ENCODE measurements at regions not wholly inside any gene's neighbourhood (a gene's known extent, or its start where the extent isn't known, plus 50 kb on each side); places are given as distances from the start of the nearest gene placed in this dataset.

DNA sequence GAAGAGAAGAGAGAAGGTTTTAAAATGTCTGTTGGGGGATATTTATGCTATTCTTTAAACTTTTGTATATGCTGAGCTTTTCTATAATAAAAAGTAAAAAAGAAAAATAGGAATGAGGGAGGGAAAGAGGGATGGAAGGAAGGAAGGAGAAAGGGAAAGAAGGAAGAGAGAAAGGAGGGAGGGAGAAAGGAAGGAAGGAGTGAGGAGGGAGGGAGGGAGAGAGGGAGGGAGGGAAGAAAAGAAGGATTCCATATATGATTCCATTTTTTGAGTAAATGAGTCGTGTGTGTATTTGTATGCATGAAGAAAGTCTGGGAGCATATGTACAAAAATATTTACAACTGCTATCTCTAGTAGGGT lies 120.9 kb upstream of the ZBTB40 start:
- H2AFZ ChIP-seq, result no peak overlapping the region
- CTCF ChIA-PET, result no interaction called here
- H3K36me3 ChIP-seq (ENCODE audit: low read depth), result no peaks in the 10 kb centered on the region
- H3K79me2 ChIP-seq (ENCODE audit: low read depth), result no peaks in the 10 kb centered on the region
- H3K27me3 ChIP-seq (ENCODE audit: insufficient read depth, low read depth), result no peaks in the 10 kb centered on the region
- H3K4me2 ChIP-seq, result no peak overlapping the region
- TF ChIP-seq, protein P1, sequence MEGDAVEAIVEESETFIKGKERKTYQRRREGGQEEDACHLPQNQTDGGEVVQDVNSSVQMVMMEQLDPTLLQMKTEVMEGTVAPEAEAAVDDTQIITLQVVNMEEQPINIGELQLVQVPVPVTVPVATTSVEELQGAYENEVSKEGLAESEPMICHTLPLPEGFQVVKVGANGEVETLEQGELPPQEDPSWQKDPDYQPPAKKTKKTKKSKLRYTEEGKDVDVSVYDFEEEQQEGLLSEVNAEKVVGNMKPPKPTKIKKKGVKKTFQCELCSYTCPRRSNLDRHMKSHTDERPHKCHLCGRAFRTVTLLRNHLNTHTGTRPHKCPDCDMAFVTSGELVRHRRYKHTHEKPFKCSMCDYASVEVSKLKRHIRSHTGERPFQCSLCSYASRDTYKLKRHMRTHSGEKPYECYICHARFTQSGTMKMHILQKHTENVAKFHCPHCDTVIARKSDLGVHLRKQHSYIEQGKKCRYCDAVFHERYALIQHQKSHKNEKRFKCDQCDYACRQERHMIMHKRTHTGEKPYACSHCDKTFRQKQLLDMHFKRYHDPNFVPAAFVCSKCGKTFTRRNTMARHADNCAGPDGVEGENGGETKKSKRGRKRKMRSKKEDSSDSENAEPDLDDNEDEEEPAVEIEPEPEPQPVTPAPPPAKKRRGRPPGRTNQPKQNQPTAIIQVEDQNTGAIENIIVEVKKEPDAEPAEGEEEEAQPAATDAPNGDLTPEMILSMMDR (conservative IDR thresholded peaks at IDR 0.05), result no peak
- TF ChIP-seq EZH2 (IDR thresholded peaks at IDR 0.05; ENCODE audit: low read depth), result no peak
- intact Hi-C loops (cut with micrococcal nuclease; ENCODE audit: unreplicated experiment), result no loop called here
- H3K4me3 ChIP-seq, result no peak overlapping the region
- no peaks in the 10 kb centered on the region for H3K9me2 ChIP-seq (ENCODE audit: insufficient read depth)
- no peak for DNase-seq
- H3K4me1 ChIP-seq (replicated peaks; ENCODE audit: insufficient read depth), result peaks cover 9% of the 10 kb centered on the region; the same call in 1 of the 2 replicates
- H3K9me3 ChIP-seq (ENCODE audit: insufficient read depth, low read depth), result no peaks in the 10 kb centered on the region
- POLR2A ChIA-PET (ENCODE audit: unreplicated experiment), result no interaction called here
- BruUV-seq (replicated peaks), result no TSS peak
- no peak overlapping the region for H3K27ac ChIP-seq
- no peaks in the 10 kb centered on the region for H3F3A ChIP-seq (ENCODE audit: insufficient read depth, low read depth)
- H4K20me1 ChIP-seq (ENCODE audit: insufficient read depth), result no peaks in the 10 kb centered on the region

GRCh38 chr1:22331618-22332423 lies 119.8 kb upstream of the ZBTB40 start:
- Histone ChIP-seq H3K27ac (no peak overlapping the region), H3K9me3 (ENCODE audit: insufficient read depth, low read depth) (no peaks in the 10 kb centered on the region), H3K36me3 (ENCODE audit: low read depth) (no peaks in the 10 kb centered on the region), H3F3A (ENCODE audit: insufficient read depth, low read depth) (no peaks in the 10 kb centered on the region), H2AFZ (no peak overlapping the region), H3K9me2 (ENCODE audit: insufficient read depth) (no peaks in the 10 kb centered on the region), H3K4me3 (no peak overlapping the region), H3K27me3 (ENCODE audit: insufficient read depth, low read depth) (no peaks in the 10 kb centered on the region), H3K79me2 (ENCODE audit: low read depth) (no peaks in the 10 kb centered on the region), H4K20me1 (ENCODE audit: insufficient read depth) (no peaks in the 10 kb centered on the region), H3K4me1 (replicated peaks; ENCODE audit: insufficient read depth) (peaks cover 9% of the 10 kb centered on the region; the same call in 1 of the 2 replicates), H3K4me2 (no peak overlapping the region)
- ChIA-PET POLR2A (ENCODE audit: unreplicated experiment) (no interaction called here), CTCF (no interaction called here)
- BruUV-seq (replicated peaks), result no TSS peak
- TF ChIP-seq, protein P1 (conservative IDR thresholded peaks at IDR 0.05), result no peak
- no peak for TF ChIP-seq EZH2 (IDR thresholded peaks at IDR 0.05; ENCODE audit: low read depth)
- DNase-seq, result no peak
- intact Hi-C loops (cut with micrococcal nuclease; ENCODE audit: unreplicated experiment), result no loop called here

DNA sequence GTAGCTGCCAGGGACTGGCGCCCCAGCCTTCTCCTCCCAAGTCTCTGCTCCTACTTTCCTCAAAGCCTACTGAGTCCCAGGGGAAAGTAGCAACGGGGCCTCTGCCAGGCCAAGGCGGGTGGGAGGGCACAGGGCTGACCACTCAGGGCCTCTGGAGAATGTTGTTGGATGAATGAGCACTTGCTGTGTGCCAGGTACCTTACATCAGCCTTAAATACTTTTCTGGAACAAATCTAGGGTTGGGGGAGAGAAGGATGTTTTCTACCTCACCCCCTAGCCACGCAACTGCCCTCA lies 119.3 kb upstream of the ZBTB40 start:
- no peaks in the 10 kb centered on the region for H3K79me2 ChIP-seq (ENCODE audit: low read depth)
- no peak overlapping the region for H3K27ac ChIP-seq
- H3K4me2 ChIP-seq, result no peak overlapping the region
- H3K4me3 ChIP-seq, result no peak overlapping the region
- H3K9me3 ChIP-seq (ENCODE audit: insufficient read depth, low read depth), result no peaks in the 10 kb centered on the region
- no peak for DNase-seq
- no peaks in the 10 kb centered on the region for H3K36me3 ChIP-seq (ENCODE audit: low read depth)
- no TSS peak for BruUV-seq (replicated peaks)
- TF ChIP-seq, protein P1 (conservative IDR thresholded peaks at IDR 0.05), result no peak
- no peak for TF ChIP-seq EZH2 (IDR thresholded peaks at IDR 0.05; ENCODE audit: low read depth)
- no peaks in the 10 kb centered on the region for H3K27me3 ChIP-seq (ENCODE audit: insufficient read depth, low read depth)
- intact Hi-C loops (cut with micrococcal nuclease; ENCODE audit: unreplicated experiment), result no loop called here
- H3F3A ChIP-seq (ENCODE audit: insufficient read depth, low read depth), result no peaks in the 10 kb centered on the region
- no peaks in the 10 kb centered on the region for H4K20me1 ChIP-seq (ENCODE audit: insufficient read depth)
- H2AFZ ChIP-seq, result no peak overlapping the region
- ChIA-PET POLR2A (ENCODE audit: unreplicated experiment) (no interaction called here), CTCF (no interaction called here)
- H3K4me1 ChIP-seq (replicated peaks; ENCODE audit: insufficient read depth), result peaks cover 9% of the 10 kb centered on the region; the same call in 1 of the 2 replicates
- no peaks in the 10 kb centered on the region for H3K9me2 ChIP-seq (ENCODE audit: insufficient read depth)

Measured in PC-9 (cell line).